ENCODE measurements at regions not wholly inside any gene's neighbourhood (a gene's known extent, or its start where the extent isn't known, plus 50 kb on each side); places are given as distances from the start of the nearest gene placed in this dataset.
A peak's percentile ranks its signal among the peaks of the same experiment; 100 is the strongest.
"Not testable (repeated sequence)": the region's sequence is repeated elsewhere in the genome, so short reads cannot be mapped to it uniquely, and the experiment has no call there.

GRCh38 chr2:153532140-153532539, 53.6 kb upstream of the RPRM start:
- Mint-ChIP-seq H3K27ac (no peak overlapping the region), H3K27me3 (ENCODE audit: low read depth) (peaks cover 1% of the 10 kb centered on the region), H3K4me3 (no peak overlapping the region), H3K9me3 (no peaks in the 10 kb centered on the region), H3K4me1 (ENCODE audit: low read depth) (no peaks in the 10 kb centered on the region), H3K36me3 (ENCODE audit: low read depth) (no peaks in the 10 kb centered on the region)

DNA sequence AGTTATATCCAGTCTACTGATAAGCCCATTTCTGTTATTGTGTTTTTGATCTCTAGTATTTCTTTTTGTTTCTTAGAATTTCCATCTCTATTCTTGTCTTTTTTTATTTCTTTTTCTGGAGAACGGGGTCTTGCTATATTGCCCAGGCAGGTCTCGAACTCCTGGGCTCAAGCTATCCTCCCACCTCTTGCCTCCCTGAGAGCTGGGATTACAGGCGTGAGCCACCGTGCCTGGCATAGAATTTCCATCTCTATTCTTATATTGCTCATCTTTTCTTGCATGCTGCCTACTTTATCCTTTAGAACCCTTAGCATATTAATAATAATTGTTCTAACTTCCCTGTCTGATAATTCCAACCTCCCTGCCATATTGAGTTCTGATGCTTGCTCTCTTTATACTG, 55.2 kb upstream of the RPRM start:
- H3K27me3 Mint-ChIP-seq (ENCODE audit: low read depth); H3K4me1 Mint-ChIP-seq (ENCODE audit: low read depth); H3K36me3 Mint-ChIP-seq (ENCODE audit: low read depth); H3K27ac Mint-ChIP-seq; H3K9me3 Mint-ChIP-seq; H3K4me3 Mint-ChIP-seq: not testable (repeated sequence)

GRCh38 chr2:153534590-153534989, 56.0 kb upstream of the RPRM start:
- H3K27ac Mint-ChIP-seq; H3K27me3 Mint-ChIP-seq (ENCODE audit: low read depth); H3K9me3 Mint-ChIP-seq; H3K4me1 Mint-ChIP-seq (ENCODE audit: low read depth); H3K36me3 Mint-ChIP-seq (ENCODE audit: low read depth); H3K4me3 Mint-ChIP-seq: not testable (repeated sequence)

- Mint-ChIP-seq H3K4me1 (ENCODE audit: low read depth) (no peaks in the 10 kb centered on the region), H3K9me3 (peaks cover 17% of the 10 kb centered on the region), H3K27ac (no peak overlapping the region), H3K27me3 (ENCODE audit: low read depth) (no peaks in the 10 kb centered on the region), H3K4me3 (no peak overlapping the region), H3K36me3 (ENCODE audit: low read depth) (no peaks in the 10 kb centered on the region)
Observed at GRCh38 chr2:153536115-153536514, 57.6 kb upstream of the RPRM start.

- H3K4me1 Mint-ChIP-seq (ENCODE audit: low read depth); H3K27ac Mint-ChIP-seq; H3K27me3 Mint-ChIP-seq (ENCODE audit: low read depth); H3K4me3 Mint-ChIP-seq; H3K36me3 Mint-ChIP-seq (ENCODE audit: low read depth): not testable (repeated sequence)
- peaks cover 22% of the 10 kb centered on the region for H3K9me3 Mint-ChIP-seq
Observed at GRCh38 chr2:153538102-153538501, 59.5 kb upstream of the RPRM start.

- peaks cover 16% of the 10 kb centered on the region for H3K9me3 Mint-ChIP-seq
- no peak overlapping the region for H3K4me3 Mint-ChIP-seq
- H3K27ac Mint-ChIP-seq: peak overlapping the region; percentile 41
- peaks cover 7% of the 10 kb centered on the region for H3K4me1 Mint-ChIP-seq (ENCODE audit: low read depth)
- no peaks in the 10 kb centered on the region for H3K27me3 Mint-ChIP-seq (ENCODE audit: low read depth)
- peaks cover 1% of the 10 kb centered on the region for H3K36me3 Mint-ChIP-seq (ENCODE audit: low read depth)
Observed at GRCh38 chr2:153543635-153544071, 65.1 kb upstream of the RPRM start.

GRCh38 chr2:153546358-153546757, 67.8 kb upstream of the RPRM start:
- Mint-ChIP-seq H3K27ac (no peak overlapping the region), H3K9me3 (peaks cover 3% of the 10 kb centered on the region), H3K4me1 (ENCODE audit: low read depth) (peaks cover 7% of the 10 kb centered on the region), H3K36me3 (ENCODE audit: low read depth) (peaks cover 1% of the 10 kb centered on the region), H3K27me3 (ENCODE audit: low read depth) (no peaks in the 10 kb centered on the region), H3K4me3 (no peak overlapping the region)

GRCh38 chr2:153548536-153548935, 70.0 kb upstream of the RPRM start:
- Mint-ChIP-seq H3K27me3 (ENCODE audit: low read depth) (no peaks in the 10 kb centered on the region), H3K4me3 (no peak overlapping the region), H3K36me3 (ENCODE audit: low read depth) (no peaks in the 10 kb centered on the region), H3K9me3 (no peaks in the 10 kb centered on the region), H3K27ac (no peak overlapping the region), H3K4me1 (ENCODE audit: low read depth) (peaks cover 2% of the 10 kb centered on the region)

DNA sequence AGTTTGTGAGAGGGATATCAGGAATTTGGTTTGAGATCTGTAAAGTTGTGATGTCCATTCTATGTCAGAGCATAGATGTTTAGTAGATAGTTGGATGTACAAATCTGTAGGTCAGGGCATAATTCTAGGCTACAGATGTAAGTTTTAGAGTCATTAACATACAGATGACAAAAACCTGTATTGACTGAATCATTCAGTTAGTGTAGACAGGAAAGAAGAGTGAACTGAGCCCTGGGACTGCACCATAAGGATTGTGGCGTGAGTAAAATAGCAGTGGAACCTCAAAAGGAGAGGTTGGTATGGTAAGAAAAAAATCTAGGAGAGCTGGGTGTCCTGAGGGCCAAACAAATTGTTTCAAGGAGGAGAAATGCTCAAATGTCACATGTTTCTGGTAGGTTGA, 73.1 kb upstream of the RPRM start:
- Mint-ChIP-seq H3K36me3 (ENCODE audit: low read depth) (no peaks in the 10 kb centered on the region), H3K27ac (no peak overlapping the region), H3K4me3 (no peak overlapping the region), H3K9me3 (no peaks in the 10 kb centered on the region), H3K4me1 (ENCODE audit: low read depth) (no peaks in the 10 kb centered on the region), H3K27me3 (ENCODE audit: low read depth) (no peaks in the 10 kb centered on the region)

DNA sequence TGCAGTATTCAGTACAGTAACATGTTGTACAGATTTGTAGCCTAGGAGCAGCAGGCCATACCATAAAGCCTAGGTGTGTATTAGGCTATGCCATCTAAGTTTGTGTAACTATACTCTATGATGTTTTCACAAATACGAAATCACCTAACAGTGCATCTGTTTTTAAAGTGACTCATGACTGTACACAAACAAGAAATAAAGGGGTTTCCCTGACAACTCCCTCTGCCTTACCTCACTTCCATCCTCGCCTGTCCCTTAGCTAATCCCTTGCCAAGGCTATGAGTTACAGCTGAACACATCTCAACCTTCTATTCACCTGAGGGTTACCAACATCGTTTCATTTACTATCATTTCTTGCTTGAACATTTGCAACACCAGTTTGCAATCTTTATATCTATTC, 78.6 kb upstream of the RPRM start:
- Mint-ChIP-seq H3K27ac (no peak overlapping the region), H3K36me3 (ENCODE audit: low read depth) (no peaks in the 10 kb centered on the region), H3K4me1 (ENCODE audit: low read depth) (no peaks in the 10 kb centered on the region), H3K4me3 (no peak overlapping the region), H3K9me3 (no peaks in the 10 kb centered on the region), H3K27me3 (ENCODE audit: low read depth) (no peaks in the 10 kb centered on the region)

- Mint-ChIP-seq H3K9me3 (no peaks in the 10 kb centered on the region), H3K27ac (no peak overlapping the region), H3K36me3 (ENCODE audit: low read depth) (no peaks in the 10 kb centered on the region), H3K4me1 (ENCODE audit: low read depth) (no peaks in the 10 kb centered on the region), H3K4me3 (no peak overlapping the region), H3K27me3 (ENCODE audit: low read depth) (no peaks in the 10 kb centered on the region)
Observed at GRCh38 chr2:153557714-153558113, 79.2 kb upstream of the RPRM start.

DNA sequence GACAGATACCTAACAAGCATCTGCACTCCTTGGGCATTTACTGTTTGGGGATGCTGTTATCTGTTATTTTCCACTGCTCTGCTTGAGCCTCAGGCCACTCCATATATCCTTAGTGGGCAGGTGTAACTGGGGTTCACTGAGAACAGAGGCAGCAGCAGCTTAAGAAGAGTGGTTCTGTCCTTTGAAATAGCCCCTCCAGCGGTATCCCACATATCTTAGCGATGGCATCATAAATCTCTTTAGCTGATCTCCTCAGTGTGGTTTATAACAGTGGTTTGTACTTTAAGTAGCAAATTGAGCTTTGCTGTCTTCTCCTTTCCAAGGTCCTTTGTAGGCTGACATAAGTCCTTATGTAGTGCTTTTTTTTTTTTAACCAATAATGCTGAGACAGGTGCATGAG, 79.7 kb upstream of the RPRM start:
- Mint-ChIP-seq H3K27me3 (ENCODE audit: low read depth) (no peaks in the 10 kb centered on the region), H3K4me1 (ENCODE audit: low read depth) (no peaks in the 10 kb centered on the region), H3K4me3 (no peak overlapping the region), H3K27ac (no peak overlapping the region), H3K36me3 (ENCODE audit: low read depth) (no peaks in the 10 kb centered on the region), H3K9me3 (no peaks in the 10 kb centered on the region)

DNA sequence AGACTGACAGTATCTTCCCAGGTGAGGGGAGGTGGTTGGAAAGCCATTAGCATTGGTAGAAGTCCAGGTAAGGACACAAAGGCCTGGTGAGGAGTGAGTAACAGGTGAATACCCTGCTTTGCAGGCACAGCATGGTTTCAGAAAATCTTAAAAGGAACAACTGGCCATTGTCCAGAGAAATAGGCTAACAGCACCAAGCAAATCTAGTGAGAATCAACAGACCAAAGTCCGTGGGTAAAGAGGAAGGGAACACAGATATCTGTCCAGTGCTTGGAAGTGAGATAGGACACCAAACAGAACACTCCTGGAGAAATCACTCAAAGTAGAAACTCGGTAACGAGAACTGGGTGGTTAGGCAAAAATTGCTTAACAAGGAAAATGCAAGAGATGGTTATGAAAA, 88.8 kb upstream of the RPRM start:
- H3K4me3 Mint-ChIP-seq: no peak overlapping the region
- H3K27me3 Mint-ChIP-seq (ENCODE audit: low read depth): no peaks in the 10 kb centered on the region
- no peaks in the 10 kb centered on the region for H3K9me3 Mint-ChIP-seq
- no peak overlapping the region for H3K27ac Mint-ChIP-seq
- no peaks in the 10 kb centered on the region for H3K4me1 Mint-ChIP-seq (ENCODE audit: low read depth)
- no peaks in the 10 kb centered on the region for H3K36me3 Mint-ChIP-seq (ENCODE audit: low read depth)

- Mint-ChIP-seq H3K9me3 (no peaks in the 10 kb centered on the region), H3K27me3 (ENCODE audit: low read depth) (no peaks in the 10 kb centered on the region), H3K27ac (no peak overlapping the region), H3K4me1 (ENCODE audit: low read depth) (no peaks in the 10 kb centered on the region), H3K4me3 (no peak overlapping the region), H3K36me3 (ENCODE audit: low read depth) (no peaks in the 10 kb centered on the region)
Observed at GRCh38 chr2:153568105-153568504, 89.5 kb upstream of the RPRM start.

DNA sequence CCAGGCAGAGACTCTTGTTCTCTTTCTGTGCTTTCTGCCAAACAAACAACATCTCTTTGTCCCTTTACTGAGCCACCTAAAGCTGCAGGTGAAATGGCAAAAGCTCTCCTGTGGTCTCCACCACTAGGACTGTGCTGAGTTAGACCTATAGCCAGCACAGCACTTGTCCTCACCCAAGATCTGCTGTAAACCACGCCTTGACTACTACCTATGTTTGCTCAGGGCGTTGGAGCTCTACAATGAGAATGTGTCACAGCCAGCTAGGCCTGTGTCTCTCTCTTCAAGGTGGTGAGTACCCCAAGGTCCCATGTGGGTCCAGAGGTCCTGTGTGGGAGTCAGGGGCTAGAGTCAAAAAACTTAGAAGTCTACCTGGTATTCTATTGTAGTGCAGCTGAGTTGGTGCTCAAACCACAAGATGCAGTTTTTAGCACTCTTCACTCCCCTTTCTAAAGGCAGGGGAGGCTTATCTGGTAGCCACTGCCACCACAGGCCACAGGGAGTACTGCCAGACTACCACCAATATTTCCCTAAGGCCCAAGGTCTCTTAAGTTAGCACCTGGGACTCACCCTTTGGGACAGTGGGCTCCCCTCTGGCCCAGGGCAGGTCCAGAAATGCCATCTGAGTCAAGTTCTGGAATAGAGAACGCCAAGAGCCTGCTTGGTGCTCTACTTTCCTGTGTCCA, 96.8 kb upstream of the RPRM start:
- Mint-ChIP-seq H3K27ac (no peak overlapping the region), H3K4me3 (no peak overlapping the region), H3K9me3 (no peaks in the 10 kb centered on the region), H3K36me3 (ENCODE audit: low read depth) (no peaks in the 10 kb centered on the region), H3K27me3 (ENCODE audit: low read depth) (no peaks in the 10 kb centered on the region), H3K4me1 (ENCODE audit: low read depth) (no peaks in the 10 kb centered on the region)

GRCh38 chr2:153584244-153584643, 105.7 kb upstream of the RPRM start:
- Mint-ChIP-seq H3K27me3 (ENCODE audit: low read depth) (no peaks in the 10 kb centered on the region), H3K4me1 (ENCODE audit: low read depth) (no peaks in the 10 kb centered on the region), H3K27ac (no peak overlapping the region), H3K36me3 (ENCODE audit: low read depth) (no peaks in the 10 kb centered on the region), H3K4me3 (no peak overlapping the region), H3K9me3 (peaks cover 17% of the 10 kb centered on the region)

All from T-helper 1 cell treated with Interleukin-12 subunit alpha and Interleukin-12 subunit beta and Interleukin-4 antibody, amounts not matched to agents 30 μg/mL and 1 μg/mL, for 36 hours (primary cell).